ENCODE measurements at regions not wholly inside any gene's neighbourhood (a gene's known extent, or its start where the extent isn't known, plus 50 kb on each side); places are given as distances from the start of the nearest gene placed in this dataset.

GRCh38 chr16:77594799-77595596, 127.3 kb upstream of the NUDT7 start:
- DNase-seq = no peak

- no peak for DNase-seq
These were observed 126.1 kb upstream of the NUDT7 start for GRCh38 chr16:77596261-77596660.

GRCh38 chr16:77599793-77600415, 122.4 kb upstream of the NUDT7 start:
- DNase-seq = no peak

- no peak for DNase-seq
These were observed 121.8 kb upstream of the NUDT7 start for GRCh38 chr16:77600555-77600954.

GRCh38 chr16:77603656-77604055, 118.7 kb upstream of the NUDT7 start:
- DNase-seq = no peak

GRCh38 chr16:77610496-77610895, 111.8 kb upstream of the NUDT7 start:
- DNase-seq = no peak

GRCh38 chr16:77611386-77611785, 110.9 kb upstream of the NUDT7 start:
- no peak for DNase-seq

GRCh38 chr16:77612596-77612995, 109.7 kb upstream of the NUDT7 start:
- DNase-seq = no peak

GRCh38 chr16:77613095-77613494, 109.2 kb upstream of the NUDT7 start:
- DNase-seq = no peak

GRCh38 chr16:77617553-77617952, 104.8 kb upstream of the NUDT7 start:
- DNase-seq = no peak

GRCh38 chr16:77617996-77618395, 104.3 kb upstream of the NUDT7 start:
- DNase-seq = no peak

GRCh38 chr16:77618951-77619350, 103.4 kb upstream of the NUDT7 start:
- no peak for DNase-seq

- DNase-seq = no peak
These were observed 98.2 kb upstream of the NUDT7 start for GRCh38 chr16:77624085-77624484.

GRCh38 chr16:77636615-77637014, 85.7 kb upstream of the NUDT7 start:
- DNase-seq = no peak

GRCh38 chr16:77637940-77638339, 84.4 kb upstream of the NUDT7 start:
- DNase-seq = no peak

- no peak for DNase-seq
These were observed 79.1 kb upstream of the NUDT7 start for GRCh38 chr16:77643176-77643575.

- DNase-seq = no peak
These were observed 76.5 kb upstream of the NUDT7 start for GRCh38 chr16:77645764-77646163.

GRCh38 chr16:77647726-77648125, 74.6 kb upstream of the NUDT7 start:
- no peak for DNase-seq

- DNase-seq = no peak
These were observed 71.6 kb upstream of the NUDT7 start for GRCh38 chr16:77650761-77651160.

- DNase-seq = no peak
These were observed 69.9 kb upstream of the NUDT7 start for GRCh38 chr16:77652399-77652798.

GRCh38 chr16:77657016-77657415, 65.3 kb upstream of the NUDT7 start:
- DNase-seq = no peak

GRCh38 chr16:77660311-77660710, 62.0 kb upstream of the NUDT7 start:
- no peak for DNase-seq

GRCh38 chr16:77662246-77662645, 60.1 kb upstream of the NUDT7 start:
- DNase-seq = no peak

- no peak for DNase-seq
These were observed 58.6 kb upstream of the NUDT7 start for GRCh38 chr16:77663711-77664110.

GRCh38 chr16:77666771-77667170, 55.5 kb upstream of the NUDT7 start:
- no peak for DNase-seq

Measured in NCI-H2107 (cell line).